ENCODE measurements at regions not wholly inside any gene's neighbourhood (a gene's known extent, or its start where the extent isn't known, plus 50 kb on each side); places are given as distances from the start of the nearest gene placed in this dataset.

GRCh38 chr17:36835036-36835435, 102.2 kb upstream of the LHX1 start:
- DNase-seq = no peak
- no peak overlapping the region for H3K4me3 ChIP-seq (ENCODE audit: control insufficient read depth in 1 of 7, extremely low read depth in 1 of 7, insufficient read depth in 4 of 7, low read depth in 2 of 7, low read length in 6 of 7)
- ChIA-PET CTCF (no interaction called here), POLR2A (no interaction called here)
- WGBS (ENCODE audit: insufficient coverage) = 90% methylated on average over 2 of the region's 4 CpGs
- peaks cover 0 to 24% (median 12%) of the 10 kb centered on the region in 5 experiments for H3K27me3 ChIP-seq (replicated peaks in 2 of 5; ENCODE audit: control insufficient read depth in 4 of 5, insufficient read depth in 5 of 5, low read length in 4 of 5)
- H3K36me3 ChIP-seq (ENCODE audit: control insufficient read depth in 4 of 4, insufficient read depth in 4 of 4, low read length in 3 of 4) = no peaks in the 10 kb centered on the region
- H3K4me1 ChIP-seq (ENCODE audit: control extremely low read depth in 1 of 4, control insufficient read depth in 4 of 4, insufficient read depth in 4 of 4, low read length in 3 of 4) = peaks cover 0 to 3% (median 0%) of the 10 kb centered on the region in 4 experiments
- H3K27ac ChIP-seq (ENCODE audit: insufficient read depth in 1 of 2, low read depth in 1 of 2, low read length in 2 of 2, poor library complexity in 1 of 2, severe bottlenecking in 2 of 2) = no peak overlapping the region
- H3K9me3 ChIP-seq (ENCODE audit: control extremely low read depth in 1 of 5, control insufficient read depth in 4 of 5, insufficient read depth in 2 of 5, low read depth in 1 of 5, low read length in 4 of 5) = no peaks in the 10 kb centered on the region

GRCh38 chr17:36837195-36837938, 99.9 kb upstream of the LHX1 start:
- Histone ChIP-seq H3K27ac (ENCODE audit: insufficient read depth in 1 of 2, low read depth in 1 of 2, low read length in 2 of 2, poor library complexity in 1 of 2, severe bottlenecking in 2 of 2) (no peak overlapping the region), H3K36me3 (ENCODE audit: control insufficient read depth in 4 of 4, insufficient read depth in 4 of 4, low read length in 3 of 4) (no peaks in the 10 kb centered on the region), H3K9me3 (ENCODE audit: control extremely low read depth in 1 of 5, control insufficient read depth in 4 of 5, insufficient read depth in 2 of 5, low read depth in 1 of 5, low read length in 4 of 5) (peaks cover 0 to 7% (median 0%) of the 10 kb centered on the region in 5 experiments), H3K4me3 (ENCODE audit: control insufficient read depth in 1 of 7, extremely low read depth in 1 of 7, insufficient read depth in 4 of 7, low read depth in 2 of 7, low read length in 6 of 7) (no peak overlapping the region), H3K27me3 (replicated peaks in 2 of 5; ENCODE audit: control insufficient read depth in 4 of 5, insufficient read depth in 5 of 5, low read length in 4 of 5) (peaks cover 0 to 41% (median 18%) of the 10 kb centered on the region in 5 experiments), H3K4me1 (ENCODE audit: control extremely low read depth in 1 of 4, control insufficient read depth in 4 of 4, insufficient read depth in 4 of 4, low read length in 3 of 4) (peaks cover 0 to 3% (median 0%) of the 10 kb centered on the region in 4 experiments)
- POLR2A ChIA-PET = no interaction called here
- DNase-seq = no peak
- CTCF ChIA-PET = no interaction called here
- 46% methylated on average over 10 of the region's 14 CpGs for WGBS (ENCODE audit: insufficient coverage)

- ChIA-PET POLR2A (no interaction called here), CTCF (no interaction called here)
- peaks cover 0 to 3% (median 0%) of the 10 kb centered on the region in 4 experiments for H3K4me1 ChIP-seq (ENCODE audit: control extremely low read depth in 1 of 4, control insufficient read depth in 4 of 4, insufficient read depth in 4 of 4, low read length in 3 of 4)
- 90% methylated on average over 2 of the region's 3 CpGs for WGBS (ENCODE audit: insufficient coverage)
- H3K27me3 ChIP-seq (replicated peaks in 2 of 5; ENCODE audit: control insufficient read depth in 4 of 5, insufficient read depth in 5 of 5, low read length in 4 of 5) = peaks cover 0 to 46% (median 18%) of the 10 kb centered on the region in 5 experiments
- H3K36me3 ChIP-seq (ENCODE audit: control insufficient read depth in 4 of 4, insufficient read depth in 4 of 4, low read length in 3 of 4) = no peaks in the 10 kb centered on the region
- H3K4me3 ChIP-seq (ENCODE audit: control insufficient read depth in 1 of 7, extremely low read depth in 1 of 7, insufficient read depth in 4 of 7, low read depth in 2 of 7, low read length in 6 of 7) = no peak overlapping the region
- DNase-seq = no peak
- peaks cover 0 to 7% (median 0%) of the 10 kb centered on the region in 5 experiments for H3K9me3 ChIP-seq (ENCODE audit: control extremely low read depth in 1 of 5, control insufficient read depth in 4 of 5, insufficient read depth in 2 of 5, low read depth in 1 of 5, low read length in 4 of 5)
- H3K27ac ChIP-seq (ENCODE audit: insufficient read depth in 1 of 2, low read depth in 1 of 2, low read length in 2 of 2, poor library complexity in 1 of 2, severe bottlenecking in 2 of 2) = no peak overlapping the region
These were observed 99.4 kb upstream of the LHX1 start for GRCh38 chr17:36837939-36838272.

DNA sequence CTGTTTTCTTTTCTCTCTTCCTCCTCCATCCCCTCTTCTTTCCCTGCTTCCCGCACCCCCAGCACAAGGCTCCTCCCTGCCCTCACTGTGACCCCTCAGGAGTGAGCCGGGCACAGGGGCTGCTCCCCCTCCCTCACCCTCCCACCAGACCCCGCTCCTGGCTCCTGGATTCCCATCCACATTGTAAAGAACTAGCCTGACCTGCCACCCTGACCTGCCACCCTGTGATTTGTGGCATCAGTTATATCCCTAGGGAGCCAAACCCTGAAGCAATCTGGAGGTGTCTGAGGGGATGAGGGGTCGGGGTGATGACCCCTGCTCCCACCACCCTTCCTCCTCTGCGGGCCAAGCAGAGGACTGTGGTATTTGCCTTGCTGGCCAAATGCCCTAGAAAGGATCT, 98.0 kb upstream of the LHX1 start:
- CTCF ChIA-PET = no interaction called here
- H3K36me3 ChIP-seq (ENCODE audit: control insufficient read depth in 4 of 4, insufficient read depth in 4 of 4, low read length in 3 of 4) = no peaks in the 10 kb centered on the region
- peaks cover 0 to 7% (median 0%) of the 10 kb centered on the region in 5 experiments for H3K9me3 ChIP-seq (ENCODE audit: control extremely low read depth in 1 of 5, control insufficient read depth in 4 of 5, insufficient read depth in 2 of 5, low read depth in 1 of 5, low read length in 4 of 5)
- WGBS (ENCODE audit: insufficient coverage) = 67% methylated on average over 1 of the region's 5 CpGs
- peaks cover 0 to 53% (median 19%) of the 10 kb centered on the region in 5 experiments for H3K27me3 ChIP-seq (replicated peaks in 2 of 5; ENCODE audit: control insufficient read depth in 4 of 5, insufficient read depth in 5 of 5, low read length in 4 of 5)
- H3K4me3 ChIP-seq (ENCODE audit: control insufficient read depth in 1 of 7, extremely low read depth in 1 of 7, insufficient read depth in 4 of 7, low read depth in 2 of 7, low read length in 6 of 7) = no peak overlapping the region
- no peak for DNase-seq
- POLR2A ChIA-PET = no interaction called here
- H3K4me1 ChIP-seq (ENCODE audit: control extremely low read depth in 1 of 4, control insufficient read depth in 4 of 4, insufficient read depth in 4 of 4, low read length in 3 of 4) = peaks cover 0 to 3% (median 0%) of the 10 kb centered on the region in 4 experiments
- H3K27ac ChIP-seq (ENCODE audit: insufficient read depth in 1 of 2, low read depth in 1 of 2, low read length in 2 of 2, poor library complexity in 1 of 2, severe bottlenecking in 2 of 2) = no peak overlapping the region

- H3K4me1 ChIP-seq (ENCODE audit: control extremely low read depth in 1 of 4, control insufficient read depth in 4 of 4, insufficient read depth in 4 of 4, low read length in 3 of 4) = no peaks in the 10 kb centered on the region
- no peaks in the 10 kb centered on the region for H3K36me3 ChIP-seq (ENCODE audit: control insufficient read depth in 4 of 4, insufficient read depth in 4 of 4, low read length in 3 of 4)
- no peak overlapping the region for H3K27ac ChIP-seq (ENCODE audit: insufficient read depth in 1 of 2, low read depth in 1 of 2, low read length in 2 of 2, poor library complexity in 1 of 2, severe bottlenecking in 2 of 2)
- H3K27me3 ChIP-seq (replicated peaks in 2 of 5; ENCODE audit: control insufficient read depth in 4 of 5, insufficient read depth in 5 of 5, low read length in 4 of 5) = peaks cover 0 to 67% (median 23%) of the 10 kb centered on the region in 5 experiments
- peaks cover 0 to 7% (median 0%) of the 10 kb centered on the region in 5 experiments for H3K9me3 ChIP-seq (ENCODE audit: control extremely low read depth in 1 of 5, control insufficient read depth in 4 of 5, insufficient read depth in 2 of 5, low read depth in 1 of 5, low read length in 4 of 5)
- no peak overlapping the region for H3K4me3 ChIP-seq (ENCODE audit: control insufficient read depth in 1 of 7, extremely low read depth in 1 of 7, insufficient read depth in 4 of 7, low read depth in 2 of 7, low read length in 6 of 7)
- CTCF ChIA-PET = no interaction called here
- no peak for DNase-seq
- 100% methylated on average over 1 of the region's 1 CpG for WGBS (ENCODE audit: insufficient coverage)
- POLR2A ChIA-PET = no interaction called here
These were observed 96.5 kb upstream of the LHX1 start for GRCh38 chr17:36840796-36841195.

DNA sequence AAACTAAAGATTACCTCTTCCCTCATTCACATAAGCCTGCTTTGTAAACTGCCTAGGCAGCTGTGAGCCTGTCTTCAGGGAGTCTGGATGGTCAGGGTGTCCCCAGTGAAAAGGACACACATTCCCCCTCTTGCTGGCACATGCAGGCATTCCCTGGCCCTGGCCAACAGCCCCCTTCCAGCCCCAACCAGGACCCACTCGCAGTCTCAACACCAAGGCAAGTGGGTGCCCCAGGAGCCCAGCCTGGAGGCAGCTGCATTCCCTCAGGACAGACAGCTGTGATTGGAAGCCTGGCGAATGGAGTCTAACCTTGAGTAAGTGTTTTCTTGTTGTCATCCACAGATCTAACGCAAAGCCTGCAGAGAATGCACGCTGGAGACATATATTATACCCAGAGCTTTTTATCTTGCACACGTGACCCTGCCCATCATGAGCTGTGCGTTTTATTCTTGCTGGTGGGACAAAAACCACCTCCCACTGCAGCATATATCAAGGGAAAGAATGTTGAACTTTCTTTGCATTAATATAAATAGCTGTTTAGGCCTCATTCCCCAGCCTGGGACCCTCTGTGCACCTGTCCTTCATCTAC, 95.0 kb upstream of the LHX1 start:
- WGBS (ENCODE audit: insufficient coverage) = 66% methylated on average over 5 of the region's 6 CpGs
- CTCF ChIA-PET = no interaction called here
- Histone ChIP-seq H3K4me1 (ENCODE audit: control extremely low read depth in 1 of 4, control insufficient read depth in 4 of 4, insufficient read depth in 4 of 4, low read length in 3 of 4) (no peaks in the 10 kb centered on the region), H3K9me3 (ENCODE audit: control extremely low read depth in 1 of 5, control insufficient read depth in 4 of 5, insufficient read depth in 2 of 5, low read depth in 1 of 5, low read length in 4 of 5) (peaks cover 0 to 7% (median 0%) of the 10 kb centered on the region in 5 experiments), H3K4me3 (ENCODE audit: control insufficient read depth in 1 of 7, extremely low read depth in 1 of 7, insufficient read depth in 4 of 7, low read depth in 2 of 7, low read length in 6 of 7) (no peak overlapping the region), H3K27me3 (replicated peaks in 2 of 5; ENCODE audit: control insufficient read depth in 4 of 5, insufficient read depth in 5 of 5, low read length in 4 of 5) (peaks cover 0 to 74% (median 27%) of the 10 kb centered on the region in 5 experiments), H3K36me3 (ENCODE audit: control insufficient read depth in 4 of 4, insufficient read depth in 4 of 4, low read length in 3 of 4) (no peaks in the 10 kb centered on the region), H3K27ac (ENCODE audit: insufficient read depth in 1 of 2, low read depth in 1 of 2, low read length in 2 of 2, poor library complexity in 1 of 2, severe bottlenecking in 2 of 2) (no peak overlapping the region)
- POLR2A ChIA-PET = no interaction called here
- no peak for DNase-seq

DNA sequence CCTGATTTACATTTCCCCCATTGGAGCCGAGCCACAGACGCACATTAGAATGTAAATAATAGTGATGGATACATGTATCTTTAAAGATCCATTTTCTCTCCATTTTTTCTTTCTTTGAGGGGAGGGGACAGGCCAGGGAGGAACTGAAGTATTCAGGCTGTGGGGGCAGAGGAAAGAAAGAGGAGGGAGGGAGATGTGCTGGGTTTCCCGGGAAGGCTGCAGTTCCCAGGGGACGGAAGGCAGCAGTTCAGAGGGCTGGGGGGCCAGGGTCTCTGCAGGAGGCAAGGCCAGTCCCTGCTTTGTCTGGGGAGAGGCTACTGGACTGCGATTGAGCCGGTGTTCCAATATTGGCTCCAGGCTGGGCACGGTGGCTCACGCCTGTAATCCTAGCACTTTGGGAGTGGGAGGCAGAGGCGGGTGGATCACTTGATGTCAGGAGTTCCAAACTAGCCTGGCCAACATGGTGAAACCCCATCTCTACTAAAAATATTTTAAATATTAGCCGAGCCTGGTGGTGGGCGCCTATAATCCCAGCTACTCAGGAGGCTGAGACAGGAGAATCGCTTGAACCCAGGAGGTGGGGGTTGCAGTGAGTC, 94.2 kb upstream of the LHX1 start:
- Histone ChIP-seq H3K36me3 (ENCODE audit: control insufficient read depth in 4 of 4, insufficient read depth in 4 of 4, low read length in 3 of 4) (no peaks in the 10 kb centered on the region), H3K27ac (ENCODE audit: insufficient read depth in 1 of 2, low read depth in 1 of 2, low read length in 2 of 2, poor library complexity in 1 of 2, severe bottlenecking in 2 of 2) (no peak overlapping the region), H3K4me3 (ENCODE audit: control insufficient read depth in 1 of 7, extremely low read depth in 1 of 7, insufficient read depth in 4 of 7, low read depth in 2 of 7, low read length in 6 of 7) (no peak overlapping the region), H3K27me3 (replicated peaks in 2 of 5; ENCODE audit: control insufficient read depth in 4 of 5, insufficient read depth in 5 of 5, low read length in 4 of 5) (peaks cover 0 to 73% (median 27%) of the 10 kb centered on the region in 5 experiments), H3K9me3 (ENCODE audit: control extremely low read depth in 1 of 5, control insufficient read depth in 4 of 5, insufficient read depth in 2 of 5, low read depth in 1 of 5, low read length in 4 of 5) (peaks cover 0 to 7% (median 0%) of the 10 kb centered on the region in 5 experiments), H3K4me1 (ENCODE audit: control extremely low read depth in 1 of 4, control insufficient read depth in 4 of 4, insufficient read depth in 4 of 4, low read length in 3 of 4) (no peaks in the 10 kb centered on the region)
- CTCF ChIA-PET = no interaction called here
- no peak for DNase-seq
- POLR2A ChIA-PET = no interaction called here
- WGBS (ENCODE audit: insufficient coverage) = 84% methylated on average over 6 of the region's 12 CpGs

Measured in common myeloid progenitor, CD34-positive (primary cell).